ENCODE measurements at regions not wholly inside any gene's neighbourhood (a gene's known extent, or its start where the extent isn't known, plus 50 kb on each side); places are given as distances from the start of the nearest gene placed in this dataset.

- TF ChIP-seq L3MBTL2 (conservative IDR thresholded peaks at IDR 0.05) (no peak), FOXK2 (IDR thresholded peaks at IDR 0.05) (no peak), CTBP1 (IDR thresholded peaks at IDR 0.05; ENCODE audit: borderline replicate concordance) (no peak), LEF1 (IDR thresholded peaks at IDR 0.05; ENCODE audit: borderline replicate concordance) (no peak), SP1 (IDR thresholded peaks at IDR 0.05) (no peak), TARDBP (IDR thresholded peaks at IDR 0.05) (no peak), FOXA1 (IDR thresholded peaks at IDR 0.05) (no peak)
- ChIA-PET POLR2A (no interaction called here), CTCF (no interaction called here)
- DNase-seq (ENCODE audit: extremely low spot score) = no peak
These were observed 625.4 kb downstream of the NTRK3 start for GRCh38 chr15:87631093-87631492.

GRCh38 chr15:87628311-87628710 lies 628.2 kb downstream of the NTRK3 start:
- ChIA-PET POLR2A (no interaction called here), CTCF (no interaction called here)
- DNase-seq (ENCODE audit: extremely low spot score) = no peak
- no peak for TF ChIP-seq ZNF384 (IDR thresholded peaks at IDR 0.05)

GRCh38 chr15:87626860-87627259 lies 629.7 kb downstream of the NTRK3 start:
- no peak for TF ChIP-seq HDGF (IDR thresholded peaks at IDR 0.05; ENCODE audit: borderline replicate concordance)
- POLR2A ChIA-PET = interaction anchor here (0.6 kb wide), 1 partner anchor 67 kb away, joined by 3 read pairs; no protein-coding TSS in a partner anchor

GRCh38 chr15:87623832-87624231 lies 632.7 kb downstream of the NTRK3 start:
- POLR2A ChIA-PET = no interaction called here
- TF ChIP-seq TARDBP (IDR thresholded peaks at IDR 0.05) = no peak
- no peak for TF ChIP-seq PKNOX1 (IDR thresholded peaks at IDR 0.05)
- no peak for TF ChIP-seq ARNT (IDR thresholded peaks at IDR 0.05)
- TF ChIP-seq CTBP1 (IDR thresholded peaks at IDR 0.05; ENCODE audit: borderline replicate concordance) = no peak
- TF ChIP-seq FOXM1 (IDR thresholded peaks at IDR 0.05; ENCODE audit: borderline replicate concordance) = no peak
- TF ChIP-seq ZNF384 (IDR thresholded peaks at IDR 0.05) = no peak
- no peak for TF ChIP-seq ELF4 (IDR thresholded peaks at IDR 0.05)
- TF ChIP-seq FOXK2 (IDR thresholded peaks at IDR 0.05) = no peak
- TF ChIP-seq FOXA1 (IDR thresholded peaks at IDR 0.05) = no peak
- TF ChIP-seq LEF1 (IDR thresholded peaks at IDR 0.05; ENCODE audit: borderline replicate concordance) = no peak
- no peak for TF ChIP-seq HDGF (IDR thresholded peaks at IDR 0.05; ENCODE audit: borderline replicate concordance)
- TF ChIP-seq BHLHE40 (IDR thresholded peaks at IDR 0.05; ENCODE audit: borderline replicate concordance) = no peak
- TF ChIP-seq SP1 (IDR thresholded peaks at IDR 0.05) = no peak
- no peak for TF ChIP-seq NFRKB (IDR thresholded peaks at IDR 0.05)
- no peak for TF ChIP-seq L3MBTL2 (conservative IDR thresholded peaks at IDR 0.05)
- TF ChIP-seq SUZ12 (IDR thresholded peaks at IDR 0.05) = no peak
- DNase-seq (ENCODE audit: extremely low spot score) = no peak
- CTCF ChIA-PET = no interaction called here

More at GRCh38 chr15:87626860-87627259, 629.7 kb downstream of the NTRK3 start:
- CTCF ChIA-PET = no interaction called here
- no peak for DNase-seq (ENCODE audit: extremely low spot score)

GRCh38 chr15:87620393-87620792 lies 636.1 kb downstream of the NTRK3 start:
- TF ChIP-seq L3MBTL2 (conservative IDR thresholded peaks at IDR 0.05) (no peak), HDGF (IDR thresholded peaks at IDR 0.05; ENCODE audit: borderline replicate concordance) (no peak), FOXM1 (IDR thresholded peaks at IDR 0.05; ENCODE audit: borderline replicate concordance) (no peak), TARDBP (IDR thresholded peaks at IDR 0.05) (no peak), FOXK2 (IDR thresholded peaks at IDR 0.05) (no peak), CTBP1 (IDR thresholded peaks at IDR 0.05; ENCODE audit: borderline replicate concordance) (no peak), LEF1 (IDR thresholded peaks at IDR 0.05; ENCODE audit: borderline replicate concordance) (no peak), NFRKB (IDR thresholded peaks at IDR 0.05) (no peak), SP1 (IDR thresholded peaks at IDR 0.05) (no peak), SUZ12 (IDR thresholded peaks at IDR 0.05) (no peak)
- ChIA-PET POLR2A (no interaction called here), CTCF (no interaction called here)
- no peak for DNase-seq (ENCODE audit: extremely low spot score)

GRCh38 chr15:87619161-87619960 lies 637.2 kb downstream of the NTRK3 start:
- ChIA-PET POLR2A (interaction anchor here (0.6 kb wide), 1 partner anchor 1369 kb away, joined by 3 read pairs; no protein-coding TSS in a partner anchor), CTCF (no interaction called here)
- DNase-seq (ENCODE audit: extremely low spot score) = no peak
- no peak for TF ChIP-seq FOXA1 (IDR thresholded peaks at IDR 0.05)
- no peak for TF ChIP-seq ARNT (IDR thresholded peaks at IDR 0.05)
- no peak for TF ChIP-seq ZNF384 (IDR thresholded peaks at IDR 0.05)

- ChIA-PET CTCF (no interaction called here), POLR2A (no interaction called here)
- no peak for DNase-seq (ENCODE audit: extremely low spot score)
- TF ChIP-seq NFRKB (IDR thresholded peaks at IDR 0.05) (no peak), CTBP1 (IDR thresholded peaks at IDR 0.05; ENCODE audit: borderline replicate concordance) (no peak), FOXM1 (IDR thresholded peaks at IDR 0.05; ENCODE audit: borderline replicate concordance) (no peak), SUZ12 (IDR thresholded peaks at IDR 0.05) (no peak), PKNOX1 (IDR thresholded peaks at IDR 0.05) (no peak), TARDBP (IDR thresholded peaks at IDR 0.05) (no peak), ARNT (IDR thresholded peaks at IDR 0.05) (no peak), ELF4 (IDR thresholded peaks at IDR 0.05) (no peak), SP1 (IDR thresholded peaks at IDR 0.05) (no peak)
These were observed 638.3 kb downstream of the NTRK3 start for GRCh38 chr15:87618203-87618725.
